ENCODE measurements at regions not wholly inside any gene's neighbourhood (a gene's known extent, or its start where the extent isn't known, plus 50 kb on each side); places are given as distances from the start of the nearest gene placed in this dataset.

DNA sequence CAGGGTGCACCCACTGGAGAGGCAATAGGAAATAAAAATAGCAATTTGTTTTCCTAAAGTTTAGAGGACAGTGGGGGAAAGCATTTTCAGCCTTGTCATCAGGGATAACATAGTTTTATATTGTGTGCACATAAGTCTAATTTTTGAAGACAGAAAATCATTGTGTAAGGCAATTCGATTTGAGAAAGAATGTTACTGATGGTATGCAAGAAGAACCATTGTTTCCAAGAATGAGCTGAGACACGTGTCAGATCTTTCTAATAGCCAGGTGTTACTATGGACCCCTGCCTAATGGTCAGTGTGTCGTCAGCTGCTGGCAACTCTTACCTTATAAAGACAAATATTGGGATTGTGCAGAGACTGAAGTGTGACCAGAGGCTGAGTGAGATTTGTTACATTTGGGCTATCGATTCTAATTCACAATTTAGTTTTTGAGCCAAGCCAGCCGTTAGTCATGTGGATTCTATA lies 67.1 kb upstream of the PPP2R2B start:
- H3K4me3 ChIP-seq (ENCODE audit: low read depth, low read length, poor library complexity, severe bottlenecking) = no peak overlapping the region
- ChIA-PET POLR2A (no interaction called here), CTCF (ENCODE audit: unreplicated experiment) (no interaction called here)
- no peak for DNase-seq (ENCODE audit: low spot score)
- H4K20me1 ChIP-seq (ENCODE audit: insufficient read depth, low read length) = no peaks in the 10 kb centered on the region
- no peaks in the 10 kb centered on the region for H3K9me2 ChIP-seq (ENCODE audit: insufficient read depth, low read length)
- H2AFZ ChIP-seq (ENCODE audit: low read length) = no peak overlapping the region
- H3K79me2 ChIP-seq (ENCODE audit: insufficient read depth, low read depth, low read length) = no peaks in the 10 kb centered on the region
- intact Hi-C loops (cut with micrococcal nuclease; ENCODE audit: unreplicated experiment) = no loop called here
- no peak overlapping the region for H3K4me2 ChIP-seq (ENCODE audit: low read length)
- TF ChIP-seq CTCF (conservative IDR thresholded peaks at IDR 0.05; ENCODE audit: low read length) = no peak
- no peak overlapping the region for H3K27ac ChIP-seq (ENCODE audit: low read depth, low read length, poor library complexity, severe bottlenecking)
- H3K4me1 ChIP-seq (ENCODE audit: insufficient read depth, low read length, poor library complexity, severe bottlenecking) = no peaks in the 10 kb centered on the region
- no peaks in the 10 kb centered on the region for H3K36me3 ChIP-seq (ENCODE audit: insufficient read depth, low read length)
- BruUV-seq (replicated peaks) = no TSS peak
- H3K9me3 ChIP-seq (ENCODE audit: low read length) = no peaks in the 10 kb centered on the region

DNA sequence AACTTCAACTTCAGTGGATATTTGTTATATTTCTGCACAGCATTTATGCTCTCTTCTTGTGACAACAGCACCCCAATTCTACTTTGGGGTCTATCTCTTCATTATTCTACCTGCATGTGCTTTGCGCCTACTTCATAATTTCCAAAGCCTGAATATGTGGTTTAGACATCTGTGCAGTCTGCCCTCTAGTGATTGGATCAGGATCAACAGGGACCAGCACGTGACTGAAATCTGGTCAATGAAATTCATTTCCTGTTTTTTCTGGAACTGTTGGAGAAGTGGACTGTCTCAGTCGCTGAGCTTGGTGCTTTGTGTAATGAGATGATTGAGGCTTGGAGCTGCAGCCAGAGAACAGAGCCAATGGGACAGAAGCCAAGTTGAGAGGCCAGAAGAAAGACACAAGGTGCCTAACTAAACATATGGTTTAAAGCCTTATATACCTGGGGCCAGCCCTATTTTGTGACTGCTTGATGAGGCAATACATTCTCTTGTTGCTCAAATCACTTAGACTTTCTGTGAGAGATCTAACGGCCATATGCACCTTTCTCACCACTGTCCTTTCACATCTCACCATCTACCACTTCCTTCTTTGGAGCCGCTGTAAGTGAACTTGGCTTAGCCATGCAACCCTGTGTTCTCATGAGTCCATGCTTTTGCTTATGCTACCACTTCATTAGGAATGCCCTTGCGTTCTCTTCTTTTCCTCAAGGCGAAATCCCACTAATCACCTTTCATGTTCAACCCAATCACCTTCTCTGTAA lies 68.8 kb upstream of the PPP2R2B start:
- Histone ChIP-seq H3K79me2 (ENCODE audit: insufficient read depth, low read depth, low read length) (no peaks in the 10 kb centered on the region), H3K27ac (ENCODE audit: low read depth, low read length, poor library complexity, severe bottlenecking) (no peak overlapping the region), H2AFZ (ENCODE audit: low read length) (peak overlapping the region; percentile 46; the same call in 1 of the 2 replicates), H3K4me3 (ENCODE audit: low read depth, low read length, poor library complexity, severe bottlenecking) (no peak overlapping the region), H4K20me1 (ENCODE audit: insufficient read depth, low read length) (no peaks in the 10 kb centered on the region), H3K4me2 (ENCODE audit: low read length) (no peak overlapping the region), H3K4me1 (ENCODE audit: insufficient read depth, low read length, poor library complexity, severe bottlenecking) (no peaks in the 10 kb centered on the region), H3K36me3 (ENCODE audit: insufficient read depth, low read length) (no peaks in the 10 kb centered on the region), H3K9me3 (ENCODE audit: low read length) (no peaks in the 10 kb centered on the region), H3K9me2 (ENCODE audit: insufficient read depth, low read length) (no peaks in the 10 kb centered on the region)
- ChIA-PET POLR2A (interaction anchor here (1.1 kb wide), 1 partner anchor 12 kb away, joined by 3 read pairs; no protein-coding TSS in a partner anchor), CTCF (ENCODE audit: unreplicated experiment) (no interaction called here)
- BruUV-seq (replicated peaks) = no TSS peak
- peak; percentile 66 for TF ChIP-seq CTCF (conservative IDR thresholded peaks at IDR 0.05; ENCODE audit: low read length)
- no peak for TF ChIP-seq EZH2phosphoT487 (IDR thresholded peaks at IDR 0.05; ENCODE audit: borderline replicate concordance, low read depth, low read length)
- intact Hi-C loops (cut with micrococcal nuclease; ENCODE audit: unreplicated experiment) = no loop called here
- DNase-seq (ENCODE audit: low spot score) = peak; percentile 19

DNA sequence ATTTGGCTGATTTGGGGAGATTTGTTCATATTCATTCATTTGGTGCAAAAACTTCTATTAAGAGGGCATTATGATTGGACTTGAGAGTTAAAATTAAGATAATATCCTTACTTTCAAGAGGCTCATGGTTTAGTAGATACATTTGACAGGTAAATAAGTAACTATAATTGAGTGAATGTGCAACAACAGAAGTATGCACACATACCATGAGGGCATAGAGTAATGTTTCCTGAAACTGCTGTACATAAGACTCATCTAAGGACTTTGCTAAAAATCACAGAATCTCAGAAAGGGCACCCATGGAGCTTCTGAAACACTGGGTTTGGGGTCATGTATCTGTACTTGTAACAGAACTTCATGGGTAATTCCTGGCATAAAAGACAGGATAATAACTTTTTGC lies 70.1 kb upstream of the PPP2R2B start:
- ChIA-PET CTCF (ENCODE audit: unreplicated experiment) (no interaction called here), POLR2A (interaction anchor here (0.7 kb wide), 1 partner anchor 23 kb away, joined by 3 read pairs; no protein-coding TSS in a partner anchor)
- Histone ChIP-seq H3K36me3 (ENCODE audit: insufficient read depth, low read length) (no peaks in the 10 kb centered on the region), H3K9me3 (ENCODE audit: low read length) (no peaks in the 10 kb centered on the region), H3K9me2 (ENCODE audit: insufficient read depth, low read length) (no peaks in the 10 kb centered on the region), H3K79me2 (ENCODE audit: insufficient read depth, low read depth, low read length) (no peaks in the 10 kb centered on the region), H3K4me2 (ENCODE audit: low read length) (no peak overlapping the region), H2AFZ (ENCODE audit: low read length) (no peak overlapping the region), H4K20me1 (ENCODE audit: insufficient read depth, low read length) (no peaks in the 10 kb centered on the region), H3K4me3 (ENCODE audit: low read depth, low read length, poor library complexity, severe bottlenecking) (no peak overlapping the region), H3K4me1 (ENCODE audit: insufficient read depth, low read length, poor library complexity, severe bottlenecking) (no peaks in the 10 kb centered on the region), H3K27ac (ENCODE audit: low read depth, low read length, poor library complexity, severe bottlenecking) (no peak overlapping the region)
- BruUV-seq (replicated peaks) = no TSS peak
- intact Hi-C loops (cut with micrococcal nuclease; ENCODE audit: unreplicated experiment) = no loop called here
- TF ChIP-seq EZH2phosphoT487 (IDR thresholded peaks at IDR 0.05; ENCODE audit: borderline replicate concordance, low read depth, low read length) (no peak), CTCF (conservative IDR thresholded peaks at IDR 0.05; ENCODE audit: low read length) (no peak)
- DNase-seq (ENCODE audit: low spot score) = no peak
